ENCODE measurements at regions not wholly inside any gene's neighbourhood (a gene's known extent, or its start where the extent isn't known, plus 50 kb on each side); places are given as distances from the start of the nearest gene placed in this dataset.

DNA sequence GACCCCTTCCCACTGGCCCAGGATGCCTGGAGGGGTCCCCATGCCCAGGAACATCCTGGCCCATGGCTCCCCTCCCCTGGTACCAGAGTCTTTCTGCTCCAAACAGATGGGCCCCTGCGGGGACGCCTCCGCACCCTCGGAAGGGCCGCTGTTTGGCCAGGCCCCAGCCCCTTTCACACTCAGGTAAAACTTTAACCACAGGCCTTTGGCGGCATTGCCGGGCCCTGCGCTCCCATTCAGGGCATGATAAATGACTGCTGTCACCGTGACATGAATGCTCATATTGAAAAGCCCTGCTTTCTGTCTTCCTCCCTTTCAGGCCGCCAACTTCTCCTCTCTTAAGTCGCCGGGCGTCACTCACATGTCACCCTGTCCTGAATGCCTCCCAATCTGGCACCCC, 141.5 kb upstream of the TOP1 start (continued):
- TF ChIP-seq, protein P1, sequence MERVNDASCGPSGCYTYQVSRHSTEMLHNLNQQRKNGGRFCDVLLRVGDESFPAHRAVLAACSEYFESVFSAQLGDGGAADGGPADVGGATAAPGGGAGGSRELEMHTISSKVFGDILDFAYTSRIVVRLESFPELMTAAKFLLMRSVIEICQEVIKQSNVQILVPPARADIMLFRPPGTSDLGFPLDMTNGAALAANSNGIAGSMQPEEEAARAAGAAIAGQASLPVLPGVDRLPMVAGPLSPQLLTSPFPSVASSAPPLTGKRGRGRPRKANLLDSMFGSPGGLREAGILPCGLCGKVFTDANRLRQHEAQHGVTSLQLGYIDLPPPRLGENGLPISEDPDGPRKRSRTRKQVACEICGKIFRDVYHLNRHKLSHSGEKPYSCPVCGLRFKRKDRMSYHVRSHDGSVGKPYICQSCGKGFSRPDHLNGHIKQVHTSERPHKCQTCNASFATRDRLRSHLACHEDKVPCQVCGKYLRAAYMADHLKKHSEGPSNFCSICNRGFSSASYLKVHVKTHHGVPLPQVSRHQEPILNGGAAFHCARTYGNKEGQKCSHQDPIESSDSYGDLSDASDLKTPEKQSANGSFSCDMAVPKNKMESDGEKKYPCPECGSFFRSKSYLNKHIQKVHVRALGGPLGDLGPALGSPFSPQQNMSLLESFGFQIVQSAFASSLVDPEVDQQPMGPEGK (CRISPR knock-in tag; IDR thresholded peaks at IDR 0.05): peak; percentile 49
- TF ChIP-seq SNRNP70 (IDR thresholded peaks at IDR 0.05; ENCODE audit: low read depth, low read length) (no peak), SP2 (CRISPR knock-in tag; IDR thresholded peaks at IDR 0.05) (no peak), SIX1 (CRISPR knock-in tag; IDR thresholded peaks at IDR 0.05; ENCODE audit: borderline replicate concordance) (no peak), ZBTB42 (CRISPR knock-in tag; IDR thresholded peaks at IDR 0.05) (no peak), ZFYVE20 (CRISPR knock-in tag; IDR thresholded peaks at IDR 0.05; ENCODE audit: borderline replicate concordance, low read depth) (no peak), RAD51 (IDR thresholded peaks at IDR 0.05; ENCODE audit: borderline replicate concordance) (no peak), PHB2 (IDR thresholded peaks at IDR 0.05; ENCODE audit: partially characterized antibody) (no peak), ZNF34 (CRISPR knock-in tag; IDR thresholded peaks at IDR 0.05; ENCODE audit: borderline replicate concordance) (no peak), ZNF501 (CRISPR knock-in tag; IDR thresholded peaks at IDR 0.05) (no peak; the same call in 1 of the 2 replicates), MIER2 (CRISPR knock-in tag; IDR thresholded peaks at IDR 0.05) (0 out of 2 replicates have a peak, but pooled peaks have one; percentile 35)
- TF ChIP-seq, protein P2, sequence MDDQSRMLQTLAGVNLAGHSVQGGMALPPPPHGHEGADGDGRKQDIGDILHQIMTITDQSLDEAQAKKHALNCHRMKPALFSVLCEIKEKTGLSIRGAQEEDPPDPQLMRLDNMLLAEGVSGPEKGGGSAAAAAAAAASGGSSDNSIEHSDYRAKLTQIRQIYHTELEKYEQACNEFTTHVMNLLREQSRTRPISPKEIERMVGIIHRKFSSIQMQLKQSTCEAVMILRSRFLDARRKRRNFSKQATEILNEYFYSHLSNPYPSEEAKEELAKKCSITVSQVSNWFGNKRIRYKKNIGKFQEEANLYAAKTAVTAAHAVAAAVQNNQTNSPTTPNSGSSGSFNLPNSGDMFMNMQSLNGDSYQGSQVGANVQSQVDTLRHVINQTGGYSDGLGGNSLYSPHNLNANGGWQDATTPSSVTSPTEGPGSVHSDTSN (CRISPR knock-in tag; IDR thresholded peaks at IDR 0.05; ENCODE audit: borderline replicate concordance): no peak
- TF ChIP-seq, protein P3, sequence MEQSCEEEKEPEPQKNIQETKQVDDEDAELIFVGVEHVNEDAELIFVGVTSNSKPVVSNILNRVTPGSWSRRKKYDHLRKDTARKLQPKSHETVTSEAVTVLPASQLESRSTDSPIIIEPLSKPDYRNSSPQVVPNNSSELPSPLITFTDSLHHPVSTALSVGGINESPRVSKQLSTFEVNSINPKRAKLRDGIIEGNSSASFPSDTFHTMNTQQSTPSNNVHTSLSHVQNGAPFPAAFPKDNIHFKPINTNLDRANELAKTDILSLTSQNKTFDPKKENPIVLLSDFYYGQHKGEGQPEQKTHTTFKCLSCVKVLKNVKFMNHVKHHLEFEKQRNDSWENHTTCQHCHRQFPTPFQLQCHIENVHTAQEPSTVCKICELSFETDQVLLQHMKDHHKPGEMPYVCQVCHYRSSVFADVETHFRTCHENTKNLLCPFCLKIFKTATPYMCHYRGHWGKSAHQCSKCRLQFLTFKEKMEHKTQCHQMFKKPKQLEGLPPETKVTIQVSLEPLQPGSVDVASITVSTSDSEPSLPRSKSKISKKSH (CRISPR knock-in tag; IDR thresholded peaks at IDR 0.05; ENCODE audit: borderline replicate concordance): 0 out of 2 replicates have a peak, but pooled peaks have one; percentile 47
- TF ChIP-seq, protein P4, sequence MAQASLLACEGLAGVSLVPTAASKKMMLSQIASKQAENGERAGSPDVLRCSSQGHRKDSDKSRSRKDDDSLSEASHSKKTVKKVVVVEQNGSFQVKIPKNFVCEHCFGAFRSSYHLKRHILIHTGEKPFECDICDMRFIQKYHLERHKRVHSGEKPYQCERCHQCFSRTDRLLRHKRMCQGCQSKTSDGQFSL (CRISPR knock-in tag; IDR thresholded peaks at IDR 0.05): no peak
- TF ChIP-seq, protein P5, sequence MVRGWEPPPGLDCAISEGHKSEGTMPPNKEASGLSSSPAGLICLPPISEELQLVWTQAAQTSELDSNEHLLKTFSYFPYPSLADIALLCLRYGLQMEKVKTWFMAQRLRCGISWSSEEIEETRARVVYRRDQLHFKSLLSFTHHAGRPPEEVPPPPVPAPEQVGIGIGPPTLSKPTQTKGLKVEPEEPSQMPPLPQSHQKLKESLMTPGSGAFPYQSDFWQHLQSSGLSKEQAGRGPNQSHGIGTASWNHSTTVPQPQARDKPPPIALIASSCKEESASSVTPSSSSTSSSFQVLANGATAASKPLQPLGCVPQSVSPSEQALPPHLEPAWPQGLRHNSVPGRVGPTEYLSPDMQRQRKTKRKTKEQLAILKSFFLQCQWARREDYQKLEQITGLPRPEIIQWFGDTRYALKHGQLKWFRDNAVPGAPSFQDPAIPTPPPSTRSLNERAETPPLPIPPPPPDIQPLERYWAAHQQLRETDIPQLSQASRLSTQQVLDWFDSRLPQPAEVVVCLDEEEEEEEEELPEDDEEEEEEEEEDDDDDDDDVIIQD (CRISPR knock-in tag; IDR thresholded peaks at IDR 0.05; ENCODE audit: low read depth): no peak
- TF ChIP-seq, protein P6, sequence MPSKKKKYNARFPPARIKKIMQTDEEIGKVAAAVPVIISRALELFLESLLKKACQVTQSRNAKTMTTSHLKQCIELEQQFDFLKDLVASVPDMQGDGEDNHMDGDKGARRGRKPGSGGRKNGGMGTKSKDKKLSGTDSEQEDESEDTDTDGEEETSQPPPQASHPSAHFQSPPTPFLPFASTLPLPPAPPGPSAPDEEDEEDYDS (CRISPR knock-in tag; IDR thresholded peaks at IDR 0.05): peak; percentile 28; the same call in 1 of the 2 replicates
- TF ChIP-seq, protein P7, sequence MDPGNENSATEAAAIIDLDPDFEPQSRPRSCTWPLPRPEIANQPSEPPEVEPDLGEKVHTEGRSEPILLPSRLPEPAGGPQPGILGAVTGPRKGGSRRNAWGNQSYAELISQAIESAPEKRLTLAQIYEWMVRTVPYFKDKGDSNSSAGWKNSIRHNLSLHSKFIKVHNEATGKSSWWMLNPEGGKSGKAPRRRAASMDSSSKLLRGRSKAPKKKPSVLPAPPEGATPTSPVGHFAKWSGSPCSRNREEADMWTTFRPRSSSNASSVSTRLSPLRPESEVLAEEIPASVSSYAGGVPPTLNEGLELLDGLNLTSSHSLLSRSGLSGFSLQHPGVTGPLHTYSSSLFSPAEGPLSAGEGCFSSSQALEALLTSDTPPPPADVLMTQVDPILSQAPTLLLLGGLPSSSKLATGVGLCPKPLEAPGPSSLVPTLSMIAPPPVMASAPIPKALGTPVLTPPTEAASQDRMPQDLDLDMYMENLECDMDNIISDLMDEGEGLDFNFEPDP (CRISPR knock-in tag; conservative IDR thresholded peaks at IDR 0.05): no peak
- TF ChIP-seq, protein P8, sequence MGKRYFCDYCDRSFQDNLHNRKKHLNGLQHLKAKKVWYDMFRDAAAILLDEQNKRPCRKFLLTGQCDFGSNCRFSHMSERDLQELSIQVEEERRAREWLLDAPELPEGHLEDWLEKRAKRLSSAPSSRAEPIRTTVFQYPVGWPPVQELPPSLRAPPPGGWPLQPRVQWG (CRISPR knock-in tag; IDR thresholded peaks at IDR 0.05; ENCODE audit: borderline replicate concordance, low read depth): no peak
- TF ChIP-seq, protein P9, sequence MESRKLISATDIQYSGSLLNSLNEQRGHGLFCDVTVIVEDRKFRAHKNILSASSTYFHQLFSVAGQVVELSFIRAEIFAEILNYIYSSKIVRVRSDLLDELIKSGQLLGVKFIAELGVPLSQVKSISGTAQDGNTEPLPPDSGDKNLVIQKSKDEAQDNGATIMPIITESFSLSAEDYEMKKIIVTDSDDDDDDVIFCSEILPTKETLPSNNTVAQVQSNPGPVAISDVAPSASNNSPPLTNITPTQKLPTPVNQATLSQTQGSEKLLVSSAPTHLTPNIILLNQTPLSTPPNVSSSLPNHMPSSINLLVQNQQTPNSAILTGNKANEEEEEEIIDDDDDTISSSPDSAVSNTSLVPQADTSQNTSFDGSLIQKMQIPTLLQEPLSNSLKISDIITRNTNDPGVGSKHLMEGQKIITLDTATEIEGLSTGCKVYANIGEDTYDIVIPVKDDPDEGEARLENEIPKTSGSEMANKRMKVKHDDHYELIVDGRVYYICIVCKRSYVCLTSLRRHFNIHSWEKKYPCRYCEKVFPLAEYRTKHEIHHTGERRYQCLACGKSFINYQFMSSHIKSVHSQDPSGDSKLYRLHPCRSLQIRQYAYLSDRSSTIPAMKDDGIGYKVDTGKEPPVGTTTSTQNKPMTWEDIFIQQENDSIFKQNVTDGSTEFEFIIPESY (CRISPR knock-in tag; IDR thresholded peaks at IDR 0.05): no peak
